ENCODE measurements at regions not wholly inside any gene's neighbourhood (a gene's known extent, or its start where the extent isn't known, plus 50 kb on each side); places are given as distances from the start of the nearest gene placed in this dataset.

DNA sequence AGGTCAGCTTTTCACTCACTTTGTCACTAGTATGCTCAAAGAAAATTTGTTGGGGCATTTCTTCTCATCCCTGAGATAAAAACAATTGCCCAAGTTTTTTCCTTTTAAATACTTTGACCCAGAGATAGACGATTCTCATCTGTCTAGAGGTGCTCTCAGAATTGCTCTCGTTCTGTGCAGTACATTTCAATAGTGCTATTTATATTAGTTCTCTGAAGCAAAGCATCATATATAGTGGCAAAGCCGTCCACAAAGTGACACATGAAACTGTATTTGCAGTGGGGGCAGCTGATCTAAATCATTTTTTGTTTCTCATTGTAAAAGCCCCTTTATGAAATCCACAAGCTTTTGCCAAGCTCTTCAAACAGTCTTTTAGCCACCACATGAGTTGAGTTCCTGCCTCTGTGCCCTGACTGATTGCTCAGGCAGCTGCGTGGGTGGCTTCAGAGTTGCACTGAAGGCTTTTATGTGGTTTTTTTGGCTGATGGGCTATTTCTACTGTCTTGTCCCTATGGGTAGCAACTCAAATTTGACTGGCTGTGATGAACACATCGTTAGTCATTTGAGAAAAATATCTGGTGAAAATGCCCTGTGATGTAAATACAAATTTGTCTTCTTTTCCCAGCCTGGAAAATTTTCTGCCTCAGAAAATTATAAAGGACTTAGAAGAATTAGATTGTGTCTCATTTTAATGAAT lies 119.1 kb upstream of the OTUD4 start:
- no peak overlapping the region for H3K4me3 ChIP-seq (ENCODE audit: low read depth, low read length)
- no peak for TF ChIP-seq CTCF (IDR thresholded peaks at IDR 0.05; ENCODE audit: low read depth, low read length)

- no peak overlapping the region for H3K4me3 ChIP-seq (ENCODE audit: low read depth, low read length)
- TF ChIP-seq CTCF (IDR thresholded peaks at IDR 0.05; ENCODE audit: low read depth, low read length), result no peak
Measured at GRCh38 chr4:145298885-145299284, 118.5 kb upstream of the OTUD4 start.

DNA sequence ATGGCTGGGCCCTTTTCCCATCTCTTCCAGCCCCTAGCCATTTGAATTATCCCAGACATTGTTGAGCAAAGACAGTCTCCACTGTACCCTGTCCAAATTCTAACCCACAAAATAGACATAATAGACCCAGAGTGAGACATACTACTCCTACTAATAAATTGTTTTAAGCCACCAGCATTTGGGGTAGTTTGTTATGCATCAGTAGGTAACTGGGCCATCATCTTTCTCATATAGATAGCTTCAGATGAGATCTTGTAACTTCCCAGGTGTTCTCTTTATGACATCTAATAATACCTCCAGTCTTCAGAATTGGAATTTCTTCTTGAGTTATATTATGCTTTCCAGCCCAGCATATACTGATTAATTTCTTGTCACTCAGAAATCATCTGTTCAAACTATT lies 117.2 kb upstream of the OTUD4 start:
- H3K4me3 ChIP-seq (ENCODE audit: low read depth, low read length), result no peak overlapping the region
- TF ChIP-seq CTCF (IDR thresholded peaks at IDR 0.05; ENCODE audit: low read depth, low read length), result no peak

DNA sequence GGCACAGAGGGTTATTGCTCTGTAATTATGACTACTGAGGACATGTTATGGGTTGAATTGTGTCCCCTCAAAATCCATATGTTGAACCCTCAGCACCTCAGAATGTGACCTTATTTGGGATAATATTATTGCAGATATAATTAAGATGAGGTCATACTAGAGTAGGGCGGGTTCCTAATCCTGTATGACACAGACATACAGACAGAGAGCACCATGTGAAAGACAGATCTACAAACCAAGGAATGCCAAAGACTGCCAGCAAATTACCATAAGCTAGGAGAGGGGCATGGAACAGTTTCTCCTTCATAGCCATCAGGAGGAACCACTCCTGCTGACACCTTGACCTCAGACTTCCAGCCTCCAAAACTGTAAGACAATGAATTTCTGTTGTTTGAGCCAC lies 115.2 kb upstream of the OTUD4 start:
- TF ChIP-seq CTCF (IDR thresholded peaks at IDR 0.05; ENCODE audit: low read depth, low read length), result no peak
- no peak overlapping the region for H3K4me3 ChIP-seq (ENCODE audit: low read depth, low read length)

GRCh38 chr4:145295122-145295521 lies 114.7 kb upstream of the OTUD4 start:
- no peak for TF ChIP-seq CTCF (IDR thresholded peaks at IDR 0.05; ENCODE audit: low read depth, low read length)
- no peak overlapping the region for H3K4me3 ChIP-seq (ENCODE audit: low read depth, low read length)

DNA sequence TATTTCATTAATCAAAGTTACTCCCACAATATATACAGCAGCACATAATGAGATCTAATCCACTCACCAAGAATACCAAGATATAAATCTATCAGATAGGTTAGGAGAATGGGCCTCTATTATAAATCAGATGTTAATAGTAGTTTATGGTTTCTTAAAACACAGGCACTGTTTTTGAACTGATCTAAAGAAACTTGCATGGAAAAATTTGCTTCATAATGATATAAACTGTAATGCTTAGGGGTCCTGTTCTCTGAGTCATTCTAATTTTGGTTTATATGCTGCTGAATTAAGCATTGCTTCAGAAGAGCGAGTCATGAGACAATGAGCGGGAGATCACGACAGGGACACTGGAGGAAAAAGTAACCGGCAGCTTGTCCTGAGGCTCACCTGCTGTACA lies 113.3 kb upstream of the OTUD4 start:
- TF ChIP-seq CTCF (IDR thresholded peaks at IDR 0.05; ENCODE audit: low read depth, low read length), result no peak
- no peak overlapping the region for H3K4me3 ChIP-seq (ENCODE audit: low read depth, low read length)

DNA sequence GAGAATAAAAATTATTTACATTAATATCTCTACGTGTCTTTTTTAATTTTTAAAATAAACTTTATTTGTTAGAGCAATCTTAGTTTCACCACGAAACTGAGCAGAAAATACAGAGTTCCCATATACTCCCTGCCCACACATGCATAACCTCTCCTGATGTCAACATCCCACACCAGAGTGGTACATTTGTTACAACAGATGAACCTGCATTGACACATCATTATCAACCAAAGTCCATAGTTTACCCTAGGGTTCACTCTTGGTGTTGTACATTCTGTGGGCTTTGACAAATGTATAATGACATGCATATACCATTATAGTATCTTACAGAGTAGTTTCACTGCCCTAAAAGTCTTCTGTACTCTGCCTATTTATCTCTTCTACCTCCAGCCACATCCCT lies 110.6 kb upstream of the OTUD4 start:
- no peak for TF ChIP-seq CTCF (IDR thresholded peaks at IDR 0.05; ENCODE audit: low read depth, low read length)

More for the DNA sequence above, 110.6 kb upstream of the OTUD4 start:
- H3K4me3 ChIP-seq (ENCODE audit: low read depth, low read length), result no peak overlapping the region

Data from WI38 (cell line).